IPS DF 6.9 (cell line): ENCODE measurements at regions not wholly inside any gene's neighbourhood (a gene's known extent, or its start where the extent isn't known, plus 50 kb on each side); places are given as distances from the start of the nearest gene placed in this dataset.

Source experiments
- DNase-seq: peaks from one replicate; pipeline ENCODE4 v3.0.0-alpha.2; 2013; ENCODE audit warnings: low read depth, low spot score
- H3K27ac ChIP-seq: one replicate; pipeline ENCODE4 v1.5.1; 2013; ENCODE audit warnings: low read length, control low read depth
- H3K27me3 ChIP-seq: 2 replicates; pipeline ENCODE4 v1.6.1; 2013; ENCODE audit warnings: mild to moderate bottlenecking, low read length; ENCODE audit not compliant: control insufficient read depth, insufficient read depth
- H3K36me3 ChIP-seq: 2 replicates; pipeline ENCODE4 v1.6.1; 2013; ENCODE audit warnings: low read length; ENCODE audit not compliant: control insufficient read depth, insufficient read depth
- H3K4me1 ChIP-seq: 2 replicates; pipeline ENCODE4 v1.6.1; 2013; ENCODE audit warnings: low read length; ENCODE audit not compliant: control insufficient read depth, insufficient read depth
- H3K4me3 ChIP-seq: 2 replicates; pipeline ENCODE4 v1.5.1; 2013; ENCODE audit warnings: mild to moderate bottlenecking, low read length
- H3K9me3 ChIP-seq: 2 replicates; pipeline ENCODE4 v1.6.1; 2013; ENCODE audit warnings: low read length, inconsistent platforms; ENCODE audit not compliant: control insufficient read depth, insufficient read depth
- WGBS: extraction: QIAGEN DNeasy Blood & Tissue Kit; methylation state at CpG from one replicate; pipeline ENCODE4 v1.1.7; 2013; ENCODE audit warnings: mixed read lengths, missing lambda C conversion rate; ENCODE audit not compliant: insufficient read length, insufficient coverage; 5-methylcytosine and 5-hydroxymethylcytosine counted together

DNA sequence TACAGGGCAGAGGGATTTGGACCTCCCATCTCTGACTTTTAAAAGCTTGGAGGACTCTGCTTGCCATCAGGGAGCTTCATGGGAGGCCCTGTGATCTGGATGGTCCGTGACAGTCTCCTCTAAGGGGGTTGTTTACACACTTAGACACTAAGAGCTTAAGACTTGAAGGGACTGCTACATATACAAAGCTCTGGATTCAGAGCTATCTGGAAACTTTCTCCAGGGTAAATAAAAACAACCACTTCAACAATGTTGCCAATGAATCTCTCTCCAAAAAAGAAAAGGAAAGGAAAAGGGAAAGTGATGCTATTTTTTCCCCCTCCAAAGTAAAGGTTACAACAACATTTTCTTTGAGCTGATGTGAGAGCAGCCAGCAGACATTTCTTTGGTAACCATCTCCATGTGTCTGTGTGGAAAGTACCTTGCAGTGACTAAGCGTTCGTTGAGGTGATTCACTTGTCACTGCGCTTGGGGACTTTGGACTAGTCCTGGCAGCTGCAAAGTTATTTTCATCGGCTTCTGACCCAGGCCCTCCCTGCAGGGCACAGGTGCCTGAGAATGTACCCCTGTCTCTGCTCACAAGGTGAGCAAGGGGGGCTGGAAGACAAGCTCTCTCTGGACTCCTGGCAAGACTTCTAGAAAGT lies 262.1 kb upstream of the KLF4 start:
- no peaks in the 10 kb centered on the region for H3K27me3 ChIP-seq
- DNase-seq = no peak
- no peaks in the 10 kb centered on the region for H3K9me3 ChIP-seq
- WGBS = no CpG with 5 or more reads among the region's 5 CpGs
- no peak overlapping the region for H3K27ac ChIP-seq
- peaks cover 4% of the 10 kb centered on the region; the same call in 1 of the 2 replicates for H3K4me1 ChIP-seq
- H3K36me3 ChIP-seq = no peaks in the 10 kb centered on the region
- no peak overlapping the region for H3K4me3 ChIP-seq

- no peak for DNase-seq
- Histone ChIP-seq H3K4me1 (peaks cover 4% of the 10 kb centered on the region; the same call in 1 of the 2 replicates), H3K4me3 (no peak overlapping the region), H3K27me3 (no peaks in the 10 kb centered on the region), H3K27ac (no peak overlapping the region), H3K36me3 (no peaks in the 10 kb centered on the region), H3K9me3 (no peaks in the 10 kb centered on the region)
- 100% methylated on average over 1 of the region's 8 CpGs for WGBS
Measured at GRCh38 chr9:107750741-107751566, 261.4 kb upstream of the KLF4 start.

DNA sequence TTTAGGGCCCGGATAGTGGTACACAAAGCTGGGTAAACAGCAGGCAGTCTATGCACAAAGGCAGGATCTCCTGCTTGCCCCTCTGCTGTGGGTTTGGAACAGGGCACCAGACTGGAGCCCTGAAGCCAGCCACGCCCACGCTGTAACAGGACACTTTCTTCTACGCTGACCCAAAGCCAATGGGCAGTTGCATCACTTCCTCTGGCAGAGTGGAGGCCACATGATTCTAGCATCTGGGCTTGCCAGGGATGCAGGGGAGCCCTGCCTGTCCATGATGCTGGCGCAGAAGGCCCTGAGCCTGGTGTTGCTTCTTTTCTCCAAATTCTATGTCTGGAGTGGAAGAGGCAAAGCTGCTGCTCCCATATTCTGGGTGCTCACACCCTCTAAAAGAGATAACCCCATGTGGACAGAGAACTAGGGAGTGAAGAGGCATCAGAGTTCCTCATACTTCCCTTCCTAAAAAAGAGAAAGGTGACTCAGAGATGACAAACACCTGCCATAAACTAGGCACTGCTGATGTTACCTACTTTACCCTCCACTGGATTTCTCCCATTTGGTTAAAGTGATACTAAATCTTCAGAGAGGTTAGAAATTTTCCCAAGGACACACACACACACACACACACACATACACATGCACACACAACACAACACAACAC lies 260.3 kb upstream of the KLF4 start:
- no CpG with 5 or more reads among the region's 5 CpGs for WGBS
- Histone ChIP-seq H3K9me3 (no peaks in the 10 kb centered on the region), H3K27me3 (no peaks in the 10 kb centered on the region), H3K4me1 (peaks cover 4% of the 10 kb centered on the region; the same call in 1 of the 2 replicates), H3K4me3 (no peak overlapping the region), H3K27ac (no peak overlapping the region), H3K36me3 (no peaks in the 10 kb centered on the region)
- peak; percentile 22 for DNase-seq

GRCh38 chr9:107744873-107745272 lies 255.3 kb upstream of the KLF4 start:
- WGBS = no CpG with 5 or more reads among the region's 2 CpGs
- Histone ChIP-seq H3K27ac (no peak overlapping the region), H3K27me3 (no peaks in the 10 kb centered on the region), H3K9me3 (no peaks in the 10 kb centered on the region), H3K4me1 (peaks cover 1% of the 10 kb centered on the region; the same call in 1 of the 2 replicates), H3K4me3 (no peak overlapping the region), H3K36me3 (no peaks in the 10 kb centered on the region)
- no peak for DNase-seq

GRCh38 chr9:107742531-107743309 lies 253.2 kb upstream of the KLF4 start:
- H3K4me1 ChIP-seq = no peaks in the 10 kb centered on the region
- no CpG with 5 or more reads among the region's 10 CpGs for WGBS
- H3K27ac ChIP-seq = no peak overlapping the region
- H3K9me3 ChIP-seq = no peaks in the 10 kb centered on the region
- H3K27me3 ChIP-seq = no peaks in the 10 kb centered on the region
- H3K4me3 ChIP-seq = no peak overlapping the region
- no peaks in the 10 kb centered on the region for H3K36me3 ChIP-seq
- DNase-seq = no peak

DNA sequence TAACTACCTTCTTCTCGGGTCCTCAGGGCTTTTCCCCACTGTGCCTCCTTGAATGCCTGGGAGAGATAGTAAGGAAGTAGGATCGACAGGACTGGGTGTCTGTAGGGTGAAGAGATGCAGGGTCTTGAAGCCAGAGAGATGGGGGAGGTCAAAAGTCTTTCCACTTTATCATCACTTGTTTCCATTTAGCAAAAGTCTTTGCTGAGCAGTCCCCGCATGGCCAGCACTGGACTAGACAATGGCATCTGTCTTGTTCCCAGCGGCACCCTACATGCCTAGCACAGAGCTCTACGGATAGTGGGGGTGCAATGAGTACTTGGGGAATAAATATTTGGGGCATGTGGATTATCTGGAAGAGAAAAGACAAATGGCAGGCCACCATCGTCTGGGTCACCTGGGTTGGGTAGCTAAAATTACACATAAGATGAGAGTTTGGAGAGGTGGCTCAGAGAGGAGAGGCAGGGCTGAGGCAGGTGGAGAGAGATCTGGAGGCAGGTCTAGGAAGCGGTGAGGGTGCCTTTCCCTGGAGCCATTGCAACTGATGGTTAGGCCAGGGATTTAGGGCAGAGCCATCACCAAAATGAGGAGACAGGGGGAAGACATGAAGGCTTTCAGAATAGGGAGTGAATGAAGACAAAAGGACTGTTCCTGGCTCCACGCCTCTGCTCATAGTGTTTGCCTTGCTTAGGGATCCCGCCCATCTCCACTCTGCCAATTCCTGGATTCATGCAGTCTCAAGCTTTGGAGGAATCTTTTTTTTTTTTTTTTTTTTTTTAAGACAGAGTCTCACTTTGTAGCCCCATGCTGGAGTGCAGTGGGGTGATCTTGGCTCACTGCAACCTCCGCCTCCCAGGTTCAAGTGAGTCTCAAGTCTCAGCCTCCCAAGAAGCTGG lies 250.8 kb upstream of the KLF4 start:
- no peak overlapping the region for H3K27ac ChIP-seq

GRCh38 chr9:107739601-107740082 lies 250.1 kb upstream of the KLF4 start:
- no peak overlapping the region for H3K27ac ChIP-seq
- no peaks in the 10 kb centered on the region for H3K9me3 ChIP-seq
- no peaks in the 10 kb centered on the region for H3K4me1 ChIP-seq
- WGBS = no CpG with 5 or more reads among the region's 12 CpGs
- H3K27me3 ChIP-seq = no peaks in the 10 kb centered on the region
- H3K4me3 ChIP-seq = no peak overlapping the region
- H3K36me3 ChIP-seq = no peaks in the 10 kb centered on the region
- no peak for DNase-seq

More for the DNA sequence above, 250.8 kb upstream of the KLF4 start:
- Histone ChIP-seq H3K36me3 (no peaks in the 10 kb centered on the region), H3K9me3 (no peaks in the 10 kb centered on the region), H3K4me1 (no peaks in the 10 kb centered on the region), H3K27me3 (no peaks in the 10 kb centered on the region), H3K4me3 (no peak overlapping the region)
- no CpG with 5 or more reads among the region's 10 CpGs for WGBS
- DNase-seq = no peak

DNA sequence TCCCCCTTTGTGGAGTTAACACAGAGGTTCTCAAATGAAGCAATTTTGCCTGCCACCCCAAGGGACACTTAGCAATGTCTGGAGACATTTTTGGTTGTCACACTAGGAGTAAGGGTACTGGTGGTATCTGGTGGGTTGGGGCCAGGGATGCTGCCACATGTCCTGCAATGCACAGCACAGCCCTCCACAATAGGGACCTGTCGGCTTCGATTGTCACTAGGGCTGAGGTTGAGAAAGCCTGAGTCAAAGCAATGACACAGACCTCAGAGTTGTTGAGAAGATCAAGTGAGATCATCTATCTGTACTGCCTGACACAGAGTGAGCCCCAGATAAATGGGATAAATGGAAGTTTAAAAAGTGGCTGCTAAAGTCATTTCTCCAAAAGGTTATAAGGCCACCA lies 249.2 kb upstream of the KLF4 start:
- no peaks in the 10 kb centered on the region for H3K9me3 ChIP-seq
- no CpG with 5 or more reads among the region's 2 CpGs for WGBS
- H3K4me1 ChIP-seq = no peaks in the 10 kb centered on the region
- no peaks in the 10 kb centered on the region for H3K27me3 ChIP-seq
- no peak overlapping the region for H3K4me3 ChIP-seq
- no peaks in the 10 kb centered on the region for H3K36me3 ChIP-seq
- DNase-seq = no peak
- H3K27ac ChIP-seq = no peak overlapping the region

DNA sequence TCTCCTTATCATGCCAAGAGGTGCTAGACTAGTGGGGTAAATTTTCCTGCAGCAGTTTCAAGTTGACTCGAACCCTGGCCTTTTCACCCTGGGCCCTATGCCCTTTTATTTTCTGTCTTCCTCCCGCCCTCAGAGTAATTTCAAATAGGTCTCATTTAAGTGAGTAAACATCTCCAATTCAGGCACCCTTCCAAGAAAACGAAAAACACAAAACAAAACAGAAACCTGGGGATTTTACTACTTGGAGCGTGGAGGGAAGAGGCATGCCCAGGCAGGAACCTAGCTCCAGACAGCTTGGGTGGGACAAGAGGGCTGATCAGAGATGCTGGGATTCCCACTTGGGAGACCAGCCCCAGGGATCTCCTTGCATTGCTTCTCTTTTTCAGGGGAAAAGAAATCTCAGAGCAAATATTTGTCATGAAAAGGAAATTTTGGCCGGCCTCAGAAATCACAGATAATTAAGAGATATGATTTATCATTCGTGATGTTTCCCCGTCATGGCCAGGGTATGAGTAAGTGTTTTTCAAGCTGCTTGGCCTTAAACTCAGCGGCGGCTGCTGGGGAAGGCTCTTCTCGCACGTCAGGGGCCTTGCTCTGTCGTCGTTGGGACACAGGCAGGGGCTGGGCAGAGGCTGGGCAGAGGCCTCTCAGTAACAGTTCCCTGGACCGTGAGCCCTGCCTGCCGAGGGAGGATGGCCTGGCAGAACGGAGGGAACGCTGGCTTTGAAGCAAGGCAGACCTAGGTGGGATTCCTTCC lies 248.6 kb upstream of the KLF4 start:
- no CpG with 5 or more reads among the region's 17 CpGs for whole genome bisulfite sequencing
- H3K36me3 ChIP-seq = no peaks in the 10 kb centered on the region

More for the DNA sequence above, 248.6 kb upstream of the KLF4 start:
- DNase-seq = no peak
- no peaks in the 10 kb centered on the region for H3K4me1 ChIP-seq
- no peak overlapping the region for H3K27ac ChIP-seq
- H3K4me3 ChIP-seq = no peak overlapping the region
- H3K27me3 ChIP-seq = no peaks in the 10 kb centered on the region
- H3K9me3 ChIP-seq = no peaks in the 10 kb centered on the region
